A673 (cell line): ENCODE measurements at regions not wholly inside any gene's neighbourhood (a gene's known extent, or its start where the extent isn't known, plus 50 kb on each side); places are given as distances from the start of the nearest gene placed in this dataset.

Source experiments
- CTCF ChIP-seq: fragments of 300-800, 200-600 bp; sonication (generic); conservative IDR thresholded peaks from 2 replicates; pipeline ENCODE4 v1.5.1; 2017; ENCODE audit warnings: low read depth, mild to moderate bottlenecking, antibody characterized with exemption, low read length, moderate library complexity, mixed read lengths
- EZH2 ChIP-seq: fragments of 200-600 bp; sonication (generic); IDR thresholded peaks from 2 replicates; pipeline ENCODE4 v1.6.1; 2017; ENCODE audit warnings: borderline replicate concordance, low read depth, mild to moderate bottlenecking, mixed read lengths, antibody characterized with exemption, low read length; ENCODE audit not compliant: poor library complexity, severe bottlenecking

- TF ChIP-seq CTCF (no peak), EZH2 (no peak)
Measured at GRCh38 chr4:156685308-156685707, 286.3 kb downstream of the PDGFC start.
